Epithelial cell of esophagus (primary cell): ENCODE measurements at regions not wholly inside any gene's neighbourhood (a gene's known extent, or its start where the extent isn't known, plus 50 kb on each side); places are given as distances from the start of the nearest gene placed in this dataset.

Experiments
- DNase-seq: peaks from one replicate; pipeline ENCODE4 v3.0.0; 2010; ENCODE audit warnings: low read depth
- H3K4me3 ChIP-seq: 2 replicates; pipeline ENCODE4 v1.5.1; 2011; ENCODE audit warnings: mild to moderate bottlenecking, low read length, control low read depth
- TF ChIP-seq, protein P1 (sequence below): IDR thresholded peaks from 2 replicates; pipeline ENCODE4 v1.5.1; 2011; ENCODE audit warnings: low read depth, mild to moderate bottlenecking, low read length, control low read depth, inconsistent platforms; ENCODE audit not compliant: insufficient read depth; ENCODE audit errors: missing control alignments

GRCh38 chr2:82735336-82735735, 1723.7 kb downstream of the SUCLG1 start:
- TF ChIP-seq, protein P1, sequence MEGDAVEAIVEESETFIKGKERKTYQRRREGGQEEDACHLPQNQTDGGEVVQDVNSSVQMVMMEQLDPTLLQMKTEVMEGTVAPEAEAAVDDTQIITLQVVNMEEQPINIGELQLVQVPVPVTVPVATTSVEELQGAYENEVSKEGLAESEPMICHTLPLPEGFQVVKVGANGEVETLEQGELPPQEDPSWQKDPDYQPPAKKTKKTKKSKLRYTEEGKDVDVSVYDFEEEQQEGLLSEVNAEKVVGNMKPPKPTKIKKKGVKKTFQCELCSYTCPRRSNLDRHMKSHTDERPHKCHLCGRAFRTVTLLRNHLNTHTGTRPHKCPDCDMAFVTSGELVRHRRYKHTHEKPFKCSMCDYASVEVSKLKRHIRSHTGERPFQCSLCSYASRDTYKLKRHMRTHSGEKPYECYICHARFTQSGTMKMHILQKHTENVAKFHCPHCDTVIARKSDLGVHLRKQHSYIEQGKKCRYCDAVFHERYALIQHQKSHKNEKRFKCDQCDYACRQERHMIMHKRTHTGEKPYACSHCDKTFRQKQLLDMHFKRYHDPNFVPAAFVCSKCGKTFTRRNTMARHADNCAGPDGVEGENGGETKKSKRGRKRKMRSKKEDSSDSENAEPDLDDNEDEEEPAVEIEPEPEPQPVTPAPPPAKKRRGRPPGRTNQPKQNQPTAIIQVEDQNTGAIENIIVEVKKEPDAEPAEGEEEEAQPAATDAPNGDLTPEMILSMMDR: no peak
- no peak overlapping the region for H3K4me3 ChIP-seq
- DNase-seq: no peak

DNA sequence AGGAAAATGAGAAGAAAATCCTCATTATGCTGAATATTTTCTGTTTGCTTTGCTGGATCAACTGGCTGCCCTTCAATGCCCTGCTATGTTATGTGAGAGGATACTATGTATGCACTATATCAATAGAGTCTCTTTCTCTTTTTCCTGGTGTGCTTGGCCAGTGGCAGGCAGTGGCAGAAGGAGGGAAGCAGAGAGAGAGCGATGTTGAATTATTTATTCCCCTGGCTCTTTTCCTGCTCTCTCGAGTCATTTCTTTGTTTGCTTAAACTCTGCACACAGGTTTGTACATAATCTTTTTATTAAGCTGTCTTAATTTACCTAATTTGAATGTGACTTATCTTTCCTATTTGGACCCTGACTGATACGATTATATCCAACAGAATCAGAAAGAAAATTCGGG, 1727.3 kb downstream of the SUCLG1 start:
- TF ChIP-seq, protein P1: no peak
- no peak for DNase-seq

GRCh38 chr2:82730811-82731210, 1728.3 kb downstream of the SUCLG1 start:
- TF ChIP-seq, protein P1: no peak
- no peak for DNase-seq

More for the DNA sequence above, 1727.3 kb downstream of the SUCLG1 start:
- H3K4me3 ChIP-seq: no peak overlapping the region

DNA sequence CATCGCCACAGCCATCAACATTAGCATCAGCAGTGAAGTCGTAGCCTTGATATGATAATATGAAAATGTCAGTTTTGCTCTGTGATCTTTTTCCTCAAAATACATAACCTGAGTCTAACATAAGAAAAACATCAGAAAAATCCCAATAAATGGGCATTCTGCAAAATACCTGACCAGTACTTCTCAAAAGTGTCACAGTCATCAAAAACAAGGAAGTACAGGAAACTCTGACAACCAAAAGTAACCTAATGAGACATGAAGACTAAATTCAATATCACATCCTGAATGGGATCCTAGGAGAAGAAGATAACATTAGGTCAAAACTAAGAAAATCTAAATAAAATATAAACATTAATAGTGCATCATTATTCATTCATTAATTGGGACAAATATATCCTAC, 1731.0 kb downstream of the SUCLG1 start:
- no peak overlapping the region for H3K4me3 ChIP-seq
- TF ChIP-seq, protein P1: no peak
- DNase-seq: no peak

More at GRCh38 chr2:82730811-82731210, 1728.3 kb downstream of the SUCLG1 start:
- H3K4me3 ChIP-seq: no peak overlapping the region

DNA sequence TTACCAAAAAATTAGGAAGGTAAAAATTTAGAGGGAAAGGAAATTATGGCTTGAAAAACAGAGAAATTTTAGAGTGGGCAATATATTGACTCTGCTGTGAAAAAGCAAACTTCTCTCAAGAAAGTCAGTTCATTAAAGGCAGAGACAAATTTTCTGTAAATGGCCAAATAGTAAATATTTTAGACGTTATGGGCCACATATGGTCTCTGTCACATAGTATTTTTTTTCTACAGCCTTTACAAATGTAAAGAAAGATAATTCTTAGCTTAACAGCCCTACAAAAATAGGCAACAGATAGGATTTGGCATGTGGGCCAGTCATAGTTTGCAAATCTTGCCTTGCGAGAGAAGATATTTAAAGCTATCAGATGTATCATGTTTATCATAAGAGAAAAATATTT, 1750.4 kb downstream of the SUCLG1 start:
- TF ChIP-seq, protein P1: no peak

DNA sequence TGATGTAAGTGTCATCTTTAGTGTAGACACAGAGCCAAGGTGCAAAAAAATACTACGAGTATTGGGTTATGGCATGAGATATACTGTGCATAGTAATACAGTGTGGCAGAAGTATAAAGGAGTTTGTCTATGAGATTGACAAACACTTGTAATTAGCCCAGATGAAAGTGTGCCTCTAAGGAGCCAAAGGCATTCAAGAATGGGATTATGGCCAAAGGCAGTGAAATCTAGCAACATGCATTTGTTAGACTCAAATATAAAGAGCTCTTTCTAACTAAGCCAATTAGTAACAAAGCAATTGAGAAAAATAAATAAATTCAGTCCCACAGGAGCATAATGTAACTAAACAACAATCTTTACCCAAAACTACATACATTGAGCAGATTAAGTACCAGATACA, 1761.8 kb downstream of the SUCLG1 start:
- no peak for DNase-seq
- H3K4me3 ChIP-seq: no peak overlapping the region
- TF ChIP-seq, protein P1: no peak

More for the DNA sequence above, 1750.4 kb downstream of the SUCLG1 start:
- H3K4me3 ChIP-seq: no peak overlapping the region
- DNase-seq: no peak

DNA sequence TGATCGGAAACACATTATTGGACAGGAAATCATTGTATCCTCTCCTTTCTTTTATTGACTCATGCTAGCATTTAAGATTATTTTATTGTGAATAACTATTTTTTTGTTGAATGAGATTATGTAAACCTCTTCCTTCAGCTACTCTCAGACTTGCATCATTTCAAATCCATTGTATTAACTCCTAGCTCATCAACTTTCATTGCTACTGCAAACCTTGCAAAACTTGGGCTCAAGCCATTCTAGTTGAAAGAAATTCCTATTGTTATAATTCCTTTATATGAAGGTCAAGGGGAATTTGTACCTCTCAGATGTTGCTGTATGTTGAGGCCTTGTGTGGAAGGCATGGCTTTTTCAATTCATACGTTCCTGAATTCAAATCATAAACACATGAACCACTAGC, 1764.6 kb downstream of the SUCLG1 start:
- DNase-seq: no peak
- TF ChIP-seq, protein P1: no peak
- no peak overlapping the region for H3K4me3 ChIP-seq
